HG02623 (cell line): ENCODE measurements at regions not wholly inside any gene's neighbourhood (a gene's known extent, or its start where the extent isn't known, plus 50 kb on each side); places are given as distances from the start of the nearest gene placed in this dataset.
"Not testable (repeated sequence)": the region's sequence is repeated elsewhere in the genome, so short reads cannot be mapped to it uniquely, and the experiment has no call there.

Source experiments
- ATAC-seq: cut with Tn5 transposase; IDR thresholded peaks from one replicate; pipeline ENCODE4 v1.9.1; 2021; ENCODE audit warnings: moderate library complexity; ENCODE audit not compliant: unreplicated experiment

DNA sequence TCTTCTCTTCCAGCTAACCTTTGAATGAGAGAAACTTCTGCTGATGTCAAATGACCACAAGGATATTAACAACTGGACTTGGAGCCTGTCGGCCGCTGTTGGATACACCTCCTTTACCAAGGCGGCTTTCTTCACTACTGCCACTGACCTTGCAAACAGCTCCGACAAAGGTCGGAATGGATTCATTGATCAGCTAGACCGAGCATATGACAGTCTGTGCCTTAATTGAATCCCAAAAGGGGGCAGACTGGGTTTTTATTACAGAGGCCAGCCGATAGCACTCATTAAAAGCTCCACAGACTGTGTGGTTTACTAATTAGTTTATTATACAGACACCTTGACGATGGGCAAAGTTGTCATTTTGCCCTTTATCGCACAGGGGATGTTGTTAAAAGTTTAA lies 394.5 kb downstream of the RERGL start:
- no peak for ATAC-seq

DNA sequence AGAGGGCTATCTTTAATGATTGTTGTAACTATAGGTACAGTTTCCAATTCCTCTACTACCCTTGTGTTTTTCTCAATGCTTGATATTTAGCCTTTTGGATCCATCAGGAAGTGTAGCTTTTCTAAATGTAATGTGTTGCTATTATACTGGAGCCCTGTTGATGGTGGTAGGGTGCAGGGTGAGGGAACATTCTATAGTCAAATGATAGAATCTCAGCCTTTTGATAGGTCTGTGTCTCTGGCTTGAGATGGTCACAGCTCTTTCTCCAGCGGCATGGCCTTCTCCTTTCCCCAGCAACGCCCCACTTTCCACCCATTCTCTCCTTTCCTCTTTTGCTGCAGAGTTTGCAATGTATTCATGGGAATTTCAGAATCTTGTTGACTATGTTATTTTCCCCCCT lies 398.6 kb downstream of the RERGL start:
- ATAC-seq = no peak

DNA sequence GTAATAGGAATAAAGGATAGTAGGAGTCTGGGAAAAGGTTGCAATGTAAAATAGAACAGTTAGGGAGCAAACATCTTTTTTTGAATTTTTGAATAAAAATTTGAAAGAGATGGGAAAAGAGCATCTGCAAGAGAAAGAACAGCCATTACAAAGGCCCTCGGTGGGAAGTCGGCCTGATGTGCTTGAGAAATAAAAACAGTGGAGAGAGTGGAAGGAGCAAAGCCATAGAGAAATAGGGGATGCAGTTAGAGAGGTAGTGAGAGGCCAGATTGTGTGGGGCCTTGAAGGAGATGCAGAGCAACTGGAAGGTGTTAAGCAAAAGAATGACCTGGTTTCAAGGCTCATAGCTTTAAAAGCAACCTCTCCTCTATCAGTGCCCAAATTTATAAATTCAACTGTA lies 409.8 kb downstream of the RERGL start:
- ATAC-seq = no peak

DNA sequence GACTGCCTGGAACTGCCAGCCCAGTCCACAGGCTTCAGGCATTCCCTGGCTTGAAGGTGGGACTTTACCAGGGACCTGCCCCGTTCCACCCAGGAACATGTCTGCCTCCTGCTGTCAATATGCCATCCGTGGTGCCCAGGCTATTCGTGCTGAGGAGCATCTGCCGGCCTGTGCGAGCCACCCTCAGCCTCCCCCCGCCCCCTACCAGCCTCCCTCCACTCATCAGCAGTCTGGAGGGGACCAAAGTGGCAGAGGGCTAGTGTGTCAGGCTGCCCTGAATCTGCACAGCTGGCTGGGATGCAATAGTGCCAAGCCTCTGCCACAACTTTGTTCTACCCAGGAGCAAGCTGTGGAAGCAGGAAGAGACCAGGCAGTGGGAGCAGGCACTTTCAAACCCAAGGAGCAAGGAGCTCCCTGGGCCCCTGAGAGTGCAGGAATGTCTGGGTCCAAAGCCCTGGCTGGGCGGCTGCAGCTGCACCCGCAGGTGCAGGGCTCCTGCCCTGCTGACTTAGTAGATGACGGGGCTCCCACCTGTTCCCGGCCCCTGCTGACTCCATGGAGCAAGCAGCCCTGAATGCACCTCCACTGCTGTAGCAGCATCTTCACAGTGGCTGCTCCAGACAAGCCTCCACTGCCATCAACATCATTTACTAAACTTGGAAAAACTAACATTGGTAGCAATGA lies 423.2 kb downstream of the RERGL start:
- no peak for ATAC-seq

DNA sequence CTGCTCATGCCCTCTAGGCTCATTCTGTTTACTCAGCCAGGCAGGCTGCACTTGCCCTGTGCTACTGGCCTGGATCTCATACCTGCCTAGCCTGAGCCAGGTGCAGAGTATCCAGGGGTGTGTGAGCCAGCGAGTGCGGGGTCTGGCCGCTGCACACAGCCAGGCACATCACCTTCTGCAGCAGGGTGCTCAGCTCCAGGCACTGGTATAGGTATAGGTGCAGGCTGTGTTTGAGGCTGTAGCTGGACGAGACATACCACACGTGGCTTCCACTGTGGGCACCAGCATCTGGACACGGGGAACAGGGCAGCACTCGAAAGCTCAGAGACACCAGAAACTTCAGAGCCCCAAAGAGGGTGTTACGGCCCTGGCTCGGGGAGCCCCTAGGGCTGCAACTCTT lies 424.2 kb downstream of the RERGL start:
- ATAC-seq = no peak

DNA sequence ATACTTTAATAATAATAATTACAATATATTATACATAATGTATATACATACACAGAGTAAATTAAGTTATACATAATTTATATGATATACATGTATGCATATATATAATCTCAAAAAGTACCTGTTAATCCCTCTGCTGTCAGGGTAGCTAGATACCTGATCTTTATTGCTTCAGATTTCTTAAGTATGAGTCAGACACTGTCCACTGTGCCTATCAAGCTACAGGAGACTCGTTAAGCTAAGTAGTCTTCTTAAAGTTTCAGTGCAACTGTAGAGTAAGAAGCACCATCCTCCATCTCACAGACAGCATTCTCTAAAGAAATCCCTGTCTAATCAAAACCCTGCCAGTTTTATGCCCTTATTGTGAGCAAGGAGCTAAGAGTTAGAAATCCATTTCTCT lies 428.7 kb downstream of the RERGL start:
- no peak for ATAC-seq

DNA sequence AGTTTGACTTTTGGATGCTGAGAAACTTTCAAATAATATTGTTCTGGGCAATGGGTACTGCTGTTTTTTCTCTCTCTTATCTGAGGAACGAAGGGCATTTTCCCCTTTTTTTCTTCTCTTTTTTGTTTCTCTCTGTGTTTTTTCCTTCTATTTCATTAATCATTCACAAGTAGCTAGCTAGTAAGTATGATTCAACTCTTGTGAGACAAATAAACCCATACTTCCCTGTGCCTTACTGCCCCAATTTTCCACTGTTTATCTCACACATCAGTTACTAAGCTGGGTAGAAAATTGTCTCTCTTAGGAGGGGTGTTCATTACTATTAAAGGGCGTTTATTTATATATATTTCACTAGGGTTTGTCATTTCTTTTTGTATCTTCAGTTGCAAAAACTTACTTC lies 437.6 kb downstream of the RERGL start:
- ATAC-seq = no peak

DNA sequence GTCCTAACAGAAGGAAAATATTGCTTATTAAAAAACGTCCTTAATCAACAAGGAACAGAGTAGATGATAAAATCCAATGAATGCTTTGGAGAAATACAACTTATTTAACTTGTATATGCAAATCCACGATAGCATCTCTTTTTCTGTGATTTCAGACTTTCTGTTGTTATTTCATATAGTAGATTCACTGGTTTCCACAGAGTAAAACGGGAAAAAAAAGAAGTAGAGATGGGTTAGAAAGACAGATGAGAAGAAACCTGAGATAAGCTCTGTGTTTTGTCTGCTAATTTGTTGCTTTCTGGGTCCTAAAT lies 447.7 kb downstream of the RERGL start:
- ATAC-seq = no peak

DNA sequence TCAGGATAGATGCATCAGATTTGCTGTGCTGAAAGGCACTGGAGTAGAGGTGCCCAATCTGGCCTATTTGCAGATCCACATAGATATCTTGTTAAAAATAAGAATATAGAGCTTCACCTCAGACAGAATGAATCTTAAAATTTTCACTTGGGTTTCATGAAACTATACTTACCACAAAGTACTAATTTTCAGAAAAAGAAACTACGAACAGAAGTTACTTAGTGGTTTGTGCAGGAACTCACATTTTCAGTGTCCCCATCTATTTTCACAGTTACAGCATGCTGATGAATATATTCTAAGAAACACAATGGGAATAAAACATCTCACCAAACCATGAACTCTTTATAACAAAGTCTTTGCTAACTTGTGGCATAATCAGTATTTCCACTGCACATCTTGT lies 449.4 kb downstream of the RERGL start:
- no peak for ATAC-seq

DNA sequence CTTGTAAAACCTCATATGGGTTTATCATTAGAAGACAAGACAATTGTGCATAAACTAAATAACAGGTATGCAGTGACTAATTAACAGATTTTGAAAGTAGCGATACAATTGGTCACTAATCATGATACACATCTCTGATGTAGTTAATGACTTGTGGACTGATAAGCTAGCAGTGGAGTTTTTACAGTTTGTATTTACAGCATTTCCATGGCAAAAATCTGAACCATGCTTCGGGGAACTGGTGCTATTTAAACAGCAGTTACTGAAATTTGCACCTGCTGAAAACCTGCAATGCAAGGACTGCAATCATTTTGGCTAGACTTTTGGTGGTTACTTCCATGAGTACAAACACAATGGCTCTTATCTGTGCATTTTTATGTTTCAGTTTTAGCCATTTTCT lies 471.2 kb downstream of the RERGL start:
- no peak for ATAC-seq

DNA sequence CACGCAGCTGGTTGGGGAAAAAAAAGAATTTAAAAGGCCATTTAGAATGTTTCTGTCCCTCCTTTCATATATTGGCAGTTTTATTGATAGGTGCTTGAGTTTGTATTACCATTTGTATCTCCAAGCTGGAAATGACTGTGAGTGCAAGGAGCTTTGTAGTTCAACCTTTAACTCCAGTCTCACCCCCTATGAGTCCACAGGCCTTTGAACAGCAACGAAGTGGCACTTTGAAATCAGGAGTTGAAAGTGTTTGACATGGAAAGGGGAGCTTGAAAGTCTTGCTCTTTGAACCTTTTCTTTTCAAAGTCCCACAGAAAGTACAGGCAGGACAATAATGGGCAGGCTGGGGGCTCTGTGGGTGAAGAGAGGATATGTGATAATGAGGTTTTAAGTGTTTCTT lies 480.3 kb downstream of the RERGL start:
- no peak for ATAC-seq

DNA sequence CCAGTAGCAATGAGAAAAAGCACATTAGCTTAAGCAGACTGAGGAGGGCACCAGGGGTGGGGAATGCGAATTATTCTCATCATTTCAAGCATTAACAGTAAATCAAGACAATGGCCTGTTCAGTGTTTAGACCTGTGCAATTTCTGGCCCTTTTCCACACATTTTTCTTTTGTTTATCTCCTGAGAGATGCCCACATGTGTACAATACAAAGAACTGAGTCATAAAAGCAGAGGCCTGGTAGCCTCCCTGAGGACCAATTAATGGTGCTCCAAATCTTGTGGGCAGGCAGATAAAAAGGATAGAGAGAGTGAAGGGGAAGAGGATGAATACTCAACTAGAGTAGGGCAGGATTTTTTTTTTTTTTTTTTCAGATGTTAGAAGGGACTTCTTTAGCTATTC lies 480.8 kb downstream of the RERGL start:
- no peak for ATAC-seq

DNA sequence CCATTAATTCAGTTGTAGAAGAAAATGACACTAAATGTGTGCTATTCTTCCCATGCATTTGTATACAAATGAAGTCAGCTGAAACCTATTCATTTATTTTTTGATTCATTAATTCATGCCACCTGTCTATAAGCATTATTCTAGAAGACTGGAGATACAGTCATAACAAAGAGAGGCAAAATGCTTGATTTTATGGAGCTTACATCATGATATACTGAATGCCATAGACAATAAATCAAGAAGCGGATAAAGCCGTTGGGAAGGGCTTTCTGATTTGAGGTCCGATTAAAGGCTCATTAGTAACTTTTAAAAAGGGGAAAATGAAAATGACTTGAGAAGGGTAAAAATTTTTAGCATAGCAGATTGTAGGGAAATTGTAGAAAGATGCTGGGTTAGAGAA lies 494.9 kb downstream of the RERGL start:
- ATAC-seq = no peak

DNA sequence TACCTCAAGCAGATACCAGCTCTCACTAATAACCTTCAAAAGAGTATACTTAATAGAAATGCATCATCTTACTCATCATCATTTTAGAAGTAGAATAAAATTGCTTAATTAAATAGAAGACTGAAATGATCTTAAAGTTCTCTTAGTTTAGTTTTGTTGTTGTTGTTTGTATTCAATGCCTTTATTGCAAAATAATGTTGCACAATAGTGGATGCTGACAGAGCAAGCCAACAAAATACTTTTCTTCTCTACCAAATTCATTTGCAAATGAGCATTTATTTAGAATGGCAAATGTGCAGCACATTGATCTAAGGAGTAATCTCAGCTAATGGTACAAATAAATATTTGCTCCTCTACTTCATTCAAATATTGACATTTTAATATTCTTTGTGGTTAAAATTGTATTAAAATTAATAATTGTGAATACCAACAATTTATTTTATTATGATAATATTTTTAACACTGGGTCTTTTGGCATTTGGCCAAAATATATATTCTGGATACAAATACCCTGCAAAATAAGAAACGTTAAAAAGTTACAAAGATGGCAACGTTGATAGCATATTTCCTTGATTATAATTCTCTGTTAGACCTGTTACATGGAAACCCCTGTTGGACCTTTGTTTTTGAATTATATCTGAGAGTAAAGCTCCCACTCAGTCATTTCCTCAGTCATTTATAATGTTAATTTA lies 496.1 kb downstream of the RERGL start:
- no peak for ATAC-seq

DNA sequence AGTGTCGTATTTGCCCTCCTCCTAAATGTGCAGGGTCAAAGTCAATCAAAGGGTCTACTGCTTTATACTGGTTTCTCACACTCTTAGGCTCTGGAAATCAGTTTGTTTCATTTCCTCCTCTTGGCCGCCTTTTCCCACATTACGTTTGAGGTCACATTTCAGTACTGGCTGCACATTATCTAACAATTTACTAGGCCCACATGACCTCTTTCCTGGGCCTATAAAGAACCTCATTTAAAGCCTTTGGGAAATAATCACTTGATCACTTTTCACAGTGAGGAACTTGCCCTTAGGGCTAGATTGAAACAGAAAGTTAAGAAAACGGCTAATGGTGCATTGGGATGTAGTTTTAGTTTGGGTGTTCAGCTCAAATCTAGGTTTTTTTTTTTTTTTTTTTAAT lies 497.5 kb downstream of the RERGL start:
- no peak for ATAC-seq

DNA sequence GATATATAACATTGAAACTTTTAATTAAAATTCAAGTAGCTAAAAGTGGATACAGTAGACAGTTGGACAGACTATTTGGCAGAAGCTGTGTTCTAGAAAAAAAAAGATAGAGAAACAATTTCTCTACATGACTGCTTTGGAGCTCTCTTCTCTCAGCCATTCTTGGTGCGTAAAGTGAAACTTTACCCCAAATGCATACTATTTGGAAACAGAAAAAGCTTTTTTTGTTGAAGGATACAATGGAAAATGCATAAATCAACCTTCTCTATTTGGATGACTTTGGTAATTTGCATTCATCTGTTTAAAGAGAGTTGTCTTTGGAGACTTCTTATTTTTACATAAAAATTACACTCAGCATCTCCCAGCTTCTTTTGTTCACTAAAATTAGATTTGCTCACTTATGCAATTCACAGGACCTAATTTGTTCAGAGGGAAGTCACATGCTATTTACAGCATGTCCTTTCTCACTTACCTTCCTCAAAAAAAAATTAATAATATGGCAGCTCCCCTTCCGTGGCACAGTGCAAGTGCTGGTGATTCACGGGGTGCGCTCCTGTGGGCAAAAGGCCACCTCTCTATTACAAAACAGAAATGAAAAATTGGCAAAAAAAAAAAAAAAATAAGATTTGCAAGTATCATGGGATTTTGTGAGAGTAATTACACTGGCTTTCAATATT lies 498.9 kb downstream of the RERGL start:
- no peak for ATAC-seq

DNA sequence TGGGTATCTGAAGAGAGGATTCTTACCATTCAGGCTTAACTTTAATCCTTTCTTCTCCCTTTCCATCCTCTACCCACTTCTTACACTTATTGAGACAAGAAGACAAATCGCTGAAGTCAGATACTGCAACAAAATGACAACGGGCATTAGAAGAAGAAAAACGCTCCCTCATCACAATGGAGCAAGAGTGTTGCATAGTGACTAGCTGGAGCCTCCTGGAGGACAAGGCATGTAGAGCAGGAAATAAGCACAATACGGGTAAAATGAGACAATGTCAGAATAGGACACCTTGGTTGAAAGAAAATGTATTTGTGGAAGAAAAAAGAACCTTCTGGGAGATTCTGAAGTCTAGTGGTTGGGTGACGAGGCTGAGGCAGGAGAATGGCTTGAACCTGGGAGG lies 501.0 kb downstream of the RERGL start:
- ATAC-seq = no peak

DNA sequence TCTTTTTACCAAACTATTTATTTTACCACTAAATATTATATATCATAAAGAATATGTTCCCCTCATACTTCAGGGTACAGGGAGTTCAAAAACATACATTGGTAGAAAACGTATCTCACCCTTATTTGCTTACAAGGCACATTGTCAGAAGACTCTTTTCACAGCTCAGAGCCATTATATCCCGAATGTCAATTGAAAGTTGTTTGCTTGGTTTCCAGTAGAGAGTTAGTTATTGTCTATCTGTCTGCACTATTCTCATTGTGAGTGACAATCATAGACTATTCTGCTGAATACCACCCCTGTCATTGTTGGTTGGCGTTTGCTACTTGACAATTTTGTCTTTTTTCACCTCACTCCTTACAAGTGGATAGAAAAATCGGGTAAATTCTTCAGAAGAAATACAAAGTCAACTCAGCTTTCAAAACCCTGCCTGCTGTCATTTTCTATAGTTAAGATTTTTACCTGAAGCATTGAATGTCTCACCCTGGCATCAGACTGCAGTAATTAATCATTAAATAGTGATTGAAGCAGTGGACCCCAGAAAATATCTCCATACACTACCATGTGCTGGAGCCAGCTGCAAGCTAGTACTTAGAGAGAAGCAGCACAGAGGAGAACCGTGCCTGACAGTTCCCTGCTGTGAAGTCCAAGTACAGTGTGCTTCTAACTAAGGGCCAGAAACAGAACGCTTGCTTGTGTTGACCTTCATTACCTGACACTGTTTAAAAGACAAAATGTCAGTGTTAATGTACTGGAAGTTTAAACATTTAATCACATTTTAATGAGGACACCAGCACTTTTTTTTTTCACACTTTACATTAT lies 510.6 kb downstream of the RERGL start:
- ATAC-seq = no peak

DNA sequence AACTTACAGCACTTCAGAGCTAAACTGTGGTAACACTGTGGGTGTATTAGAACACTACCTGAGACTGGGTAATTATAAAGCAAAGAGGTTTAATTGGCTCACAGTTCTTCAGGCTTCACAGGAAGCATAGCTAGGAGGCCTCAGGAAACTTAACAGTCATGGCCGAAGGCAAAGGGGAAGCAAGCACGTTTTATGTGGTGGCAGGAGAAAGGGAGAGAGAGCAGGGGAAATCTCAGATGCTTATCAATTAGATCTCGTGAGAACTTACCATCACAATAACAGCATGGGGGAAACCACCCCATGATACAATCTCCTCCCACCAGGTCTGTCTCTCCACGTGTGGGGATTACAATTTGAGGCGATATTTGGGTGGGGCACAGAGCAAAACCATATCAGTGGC lies 512.6 kb downstream of the RERGL start:
- no peak for ATAC-seq

DNA sequence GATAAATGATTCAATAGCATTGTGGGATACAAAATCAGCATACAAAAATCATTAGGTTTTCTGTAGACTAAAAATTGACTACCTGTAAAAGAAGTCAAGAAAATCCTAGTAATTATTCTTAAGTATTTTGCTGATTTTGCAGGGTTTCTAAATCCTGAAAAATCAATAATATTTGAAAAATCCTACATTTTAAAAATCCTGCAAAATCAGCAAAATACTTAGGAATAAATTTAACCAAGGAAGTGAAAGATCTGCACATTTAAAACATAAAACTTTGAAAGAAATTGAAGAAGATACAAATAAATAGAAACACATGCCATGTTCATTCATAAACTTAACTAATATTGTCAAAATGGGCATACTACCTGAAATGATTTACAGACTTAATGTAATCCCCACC lies 517.7 kb downstream of the RERGL start:
- no peak for ATAC-seq

DNA sequence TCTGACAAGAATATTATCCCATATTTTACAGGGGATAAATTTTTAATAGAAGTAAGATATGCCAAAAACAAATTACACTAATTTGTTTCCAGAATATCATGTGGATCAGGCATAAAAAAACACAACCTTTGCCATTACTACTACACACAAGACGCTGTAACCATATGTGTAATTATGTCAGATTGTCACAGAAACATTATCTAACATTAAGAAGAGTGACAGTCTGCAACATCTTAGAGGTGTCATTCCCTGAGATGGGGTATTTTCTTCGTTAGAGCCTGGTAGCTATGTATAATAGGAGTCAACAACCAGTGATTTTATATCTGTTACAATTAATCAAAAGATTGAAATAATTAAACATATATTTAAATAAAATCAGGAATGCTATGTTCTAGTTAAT lies 518.9 kb downstream of the RERGL start:
- ATAC-seq = no peak

DNA sequence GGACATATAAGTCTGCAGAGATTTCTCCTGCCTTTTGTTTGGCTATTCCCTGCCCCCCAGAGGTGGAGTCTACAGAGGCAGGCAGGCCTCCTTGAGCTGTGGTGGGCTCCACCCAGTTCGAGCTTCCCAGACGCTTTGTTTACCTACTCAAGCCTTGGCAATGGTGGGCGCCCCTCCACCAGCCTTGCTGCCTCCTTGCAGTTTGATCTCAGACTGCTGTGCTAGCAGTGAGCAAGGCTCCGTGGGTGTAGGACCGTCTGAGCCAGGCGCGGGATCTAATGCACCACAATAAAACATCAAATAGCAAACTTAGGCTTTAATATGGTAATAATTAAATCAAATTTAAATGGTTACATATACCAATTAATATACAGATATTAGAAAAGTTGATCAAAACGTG lies 525.4 kb downstream of the RERGL start:
- not testable (repeated sequence) for ATAC-seq
